ENCODE measurements at regions not wholly inside any gene's neighbourhood (a gene's known extent, or its start where the extent isn't known, plus 50 kb on each side); places are given as distances from the start of the nearest gene placed in this dataset.

GRCh38 chr5:68403301-68403700 lies 187.7 kb downstream of the PIK3R1 start:
- TF ChIP-seq TAF1 (IDR thresholded peaks at IDR 0.05; ENCODE audit: borderline replicate concordance, low read depth, low read length) = no peak
- TF ChIP-seq POLR2A (IDR thresholded peaks at IDR 0.05; ENCODE audit: low read depth, low read length) = no peak

All from GM12892 (cell line).